ENCODE measurements at regions not wholly inside any gene's neighbourhood (a gene's known extent, or its start where the extent isn't known, plus 50 kb on each side); places are given as distances from the start of the nearest gene placed in this dataset.
"Not testable (repeated sequence)": the region's sequence is repeated elsewhere in the genome, so short reads cannot be mapped to it uniquely, and the experiment has no call there.

DNA sequence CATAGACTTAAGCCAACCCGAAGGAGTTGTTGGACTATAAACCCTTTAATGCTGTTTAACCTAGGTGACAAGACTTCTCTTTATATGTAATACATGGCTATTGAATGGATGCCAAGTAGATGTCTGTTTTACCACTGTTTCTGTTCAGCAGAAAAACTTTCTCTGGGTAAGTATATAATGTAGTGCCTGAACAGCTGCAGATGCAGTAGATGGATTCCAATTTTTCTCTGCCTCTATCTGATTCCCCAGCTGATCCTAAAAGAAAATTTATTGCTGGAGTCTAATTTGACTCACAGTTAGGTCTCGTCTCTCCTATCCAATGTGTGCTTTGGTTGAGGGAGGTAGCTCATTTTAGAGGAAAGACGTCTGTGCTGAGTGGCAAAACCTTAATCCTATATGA is 256.5 kb upstream of the CBLB start:
- Histone ChIP-seq H3K27me3 (ENCODE audit: control insufficient read depth, insufficient read depth, low read length) (no peaks in the 10 kb centered on the region), H3K4me3 (ENCODE audit: low read depth, low read length) (no peak overlapping the region), H3K36me3 (ENCODE audit: control insufficient read depth, insufficient read depth, low read length) (no peaks in the 10 kb centered on the region)

DNA sequence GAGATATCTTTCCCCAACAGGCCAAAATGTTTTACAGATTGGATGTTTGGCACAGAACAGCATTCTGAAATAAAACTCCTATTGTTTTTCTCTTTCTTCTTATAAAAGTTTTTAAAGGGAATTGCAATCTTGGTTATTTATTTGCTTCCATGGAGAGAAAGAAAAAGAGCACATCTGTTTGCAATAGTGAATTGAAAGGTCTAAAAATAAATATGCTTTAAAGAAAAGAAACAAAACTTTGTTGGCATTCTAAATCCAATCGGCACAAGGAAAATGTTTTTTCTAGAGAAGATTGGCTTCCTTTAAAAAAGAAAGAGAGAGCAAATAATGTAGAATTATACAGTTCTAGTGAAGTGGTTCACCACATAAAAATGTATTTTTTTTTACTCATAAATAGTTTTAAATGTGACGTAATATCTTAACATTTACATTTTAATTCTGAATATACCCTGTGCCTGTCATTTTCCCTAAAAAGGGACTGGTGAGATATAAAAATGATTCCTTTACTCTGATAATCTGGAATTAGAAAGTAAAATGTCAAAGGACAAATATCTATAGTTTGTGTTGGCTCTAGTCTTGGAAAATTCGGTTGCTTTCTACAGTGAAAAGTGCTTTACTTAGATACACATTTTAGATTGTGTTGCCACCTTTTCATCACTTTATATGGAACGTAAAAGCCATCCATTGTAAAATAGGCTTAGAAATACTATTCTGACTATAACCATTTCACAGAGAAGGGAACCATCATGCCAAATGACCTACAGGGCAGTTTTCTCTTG is 257.4 kb upstream of the CBLB start:
- Histone ChIP-seq H3K9me3 (ENCODE audit: control insufficient read depth, insufficient read depth, low read length) (no peaks in the 10 kb centered on the region), H3K27me3 (ENCODE audit: control insufficient read depth, insufficient read depth, low read length) (no peaks in the 10 kb centered on the region), H3K4me1 (ENCODE audit: control insufficient read depth, insufficient read depth, low read length) (no peaks in the 10 kb centered on the region), H3K4me3 (ENCODE audit: low read depth, low read length) (no peak overlapping the region), H3K36me3 (ENCODE audit: control insufficient read depth, insufficient read depth, low read length) (no peaks in the 10 kb centered on the region), H3K9ac (ENCODE audit: low read depth, low read length) (no peak overlapping the region)

More for the DNA sequence above, 256.5 kb upstream of the CBLB start:
- Histone ChIP-seq H3K9ac (ENCODE audit: low read depth, low read length) (no peak overlapping the region), H3K9me3 (ENCODE audit: control insufficient read depth, insufficient read depth, low read length) (no peaks in the 10 kb centered on the region), H3K4me1 (ENCODE audit: control insufficient read depth, insufficient read depth, low read length) (no peaks in the 10 kb centered on the region)

DNA sequence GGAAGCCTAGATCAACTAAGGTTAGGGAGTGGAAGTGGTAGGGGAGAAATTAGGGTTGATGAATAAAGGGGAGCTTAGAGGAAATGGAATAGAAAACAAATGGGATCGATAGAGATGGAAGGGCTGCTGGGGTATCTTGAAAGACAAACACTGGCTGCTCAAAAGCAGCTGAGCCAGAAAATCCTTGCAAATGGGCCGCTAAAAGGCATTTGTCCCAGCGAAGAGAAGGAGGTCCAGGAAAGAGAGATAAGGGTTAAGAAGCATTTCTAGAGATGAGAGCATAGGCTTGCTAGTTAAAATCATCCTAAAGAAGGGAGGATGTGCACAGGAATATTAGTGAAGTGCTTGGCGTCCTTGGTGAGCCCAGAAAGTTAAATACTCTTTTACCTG is 258.0 kb upstream of the CBLB start:
- H3K36me3 ChIP-seq (ENCODE audit: control insufficient read depth, insufficient read depth, low read length) = no peaks in the 10 kb centered on the region
- H3K4me1 ChIP-seq (ENCODE audit: control insufficient read depth, insufficient read depth, low read length) = no peaks in the 10 kb centered on the region
- H3K4me3 ChIP-seq (ENCODE audit: low read depth, low read length) = no peak overlapping the region
- no peaks in the 10 kb centered on the region for H3K27me3 ChIP-seq (ENCODE audit: control insufficient read depth, insufficient read depth, low read length)
- H3K9ac ChIP-seq (ENCODE audit: low read depth, low read length) = no peak overlapping the region
- H3K9me3 ChIP-seq (ENCODE audit: control insufficient read depth, insufficient read depth, low read length) = no peaks in the 10 kb centered on the region

DNA sequence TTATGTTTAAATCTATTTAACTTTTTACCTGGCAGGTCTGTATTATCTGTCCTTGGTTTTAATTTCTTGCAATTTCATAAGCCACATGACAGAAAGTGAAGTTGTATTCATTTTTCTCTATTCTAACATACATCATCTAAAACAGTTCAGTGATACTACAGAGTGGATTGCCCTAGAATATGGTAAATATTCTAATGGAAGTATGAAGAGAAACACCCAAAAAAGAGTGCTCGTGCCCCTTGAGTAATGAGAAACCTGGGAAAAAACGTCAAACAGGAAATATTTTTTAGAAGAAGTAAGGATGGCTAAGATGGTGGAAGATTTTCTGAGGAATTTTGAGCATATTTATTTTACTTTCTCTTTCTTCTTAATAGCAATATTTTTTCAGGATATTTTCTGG is 261.1 kb upstream of the CBLB start:
- H3K9ac ChIP-seq (ENCODE audit: low read depth, low read length) = no peak overlapping the region
- H3K9me3 ChIP-seq (ENCODE audit: control insufficient read depth, insufficient read depth, low read length) = no peaks in the 10 kb centered on the region
- H3K4me3 ChIP-seq (ENCODE audit: low read depth, low read length) = no peak overlapping the region
- H3K4me1 ChIP-seq (ENCODE audit: control insufficient read depth, insufficient read depth, low read length) = no peaks in the 10 kb centered on the region
- H3K36me3 ChIP-seq (ENCODE audit: control insufficient read depth, insufficient read depth, low read length) = no peaks in the 10 kb centered on the region
- no peaks in the 10 kb centered on the region for H3K27me3 ChIP-seq (ENCODE audit: control insufficient read depth, insufficient read depth, low read length)

DNA sequence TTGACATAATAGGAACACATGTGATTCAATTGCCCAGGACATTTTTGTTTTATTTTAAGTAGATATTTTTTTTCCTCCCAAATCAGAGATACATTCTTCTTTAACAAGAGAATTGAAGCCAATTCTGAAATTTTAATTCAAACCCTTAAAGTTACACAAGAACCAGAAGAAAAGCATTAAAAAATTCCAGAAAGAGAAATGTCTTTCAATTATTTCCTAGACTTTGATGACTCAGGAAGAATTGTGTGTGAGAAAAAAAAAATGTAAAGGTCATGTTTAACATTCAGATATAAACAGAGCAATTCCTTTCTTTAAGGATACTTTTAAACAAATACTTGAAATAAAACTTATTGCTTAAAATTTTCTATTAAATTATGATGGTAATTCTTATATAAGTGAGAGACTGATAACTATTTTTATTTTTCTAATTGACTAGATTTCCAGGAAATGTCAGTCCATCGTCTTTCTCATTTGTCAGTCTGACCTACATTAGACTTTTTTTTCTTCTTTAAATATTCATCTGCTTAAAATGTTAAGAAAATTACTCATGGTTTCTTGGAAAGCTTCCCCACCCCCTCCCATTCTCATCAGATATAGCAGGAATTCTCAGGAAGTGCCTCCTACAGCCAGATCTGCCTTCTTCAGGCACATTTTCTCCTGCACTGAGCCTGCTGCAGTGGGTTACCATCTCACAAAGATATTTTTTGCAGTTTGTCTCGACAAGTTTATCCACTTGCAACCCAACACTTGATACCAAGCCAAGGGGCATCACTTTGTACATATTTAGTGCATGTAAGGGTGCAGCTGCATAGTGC is 261.8 kb upstream of the CBLB start:
- H3K4me3 ChIP-seq (ENCODE audit: low read depth, low read length) = no peak overlapping the region
- H3K4me1 ChIP-seq (ENCODE audit: control insufficient read depth, insufficient read depth, low read length) = no peaks in the 10 kb centered on the region
- H3K9me3 ChIP-seq (ENCODE audit: control insufficient read depth, insufficient read depth, low read length) = no peaks in the 10 kb centered on the region
- no peak overlapping the region for H3K9ac ChIP-seq (ENCODE audit: low read depth, low read length)
- no peaks in the 10 kb centered on the region for H3K27me3 ChIP-seq (ENCODE audit: control insufficient read depth, insufficient read depth, low read length)
- no peaks in the 10 kb centered on the region for H3K36me3 ChIP-seq (ENCODE audit: control insufficient read depth, insufficient read depth, low read length)

DNA sequence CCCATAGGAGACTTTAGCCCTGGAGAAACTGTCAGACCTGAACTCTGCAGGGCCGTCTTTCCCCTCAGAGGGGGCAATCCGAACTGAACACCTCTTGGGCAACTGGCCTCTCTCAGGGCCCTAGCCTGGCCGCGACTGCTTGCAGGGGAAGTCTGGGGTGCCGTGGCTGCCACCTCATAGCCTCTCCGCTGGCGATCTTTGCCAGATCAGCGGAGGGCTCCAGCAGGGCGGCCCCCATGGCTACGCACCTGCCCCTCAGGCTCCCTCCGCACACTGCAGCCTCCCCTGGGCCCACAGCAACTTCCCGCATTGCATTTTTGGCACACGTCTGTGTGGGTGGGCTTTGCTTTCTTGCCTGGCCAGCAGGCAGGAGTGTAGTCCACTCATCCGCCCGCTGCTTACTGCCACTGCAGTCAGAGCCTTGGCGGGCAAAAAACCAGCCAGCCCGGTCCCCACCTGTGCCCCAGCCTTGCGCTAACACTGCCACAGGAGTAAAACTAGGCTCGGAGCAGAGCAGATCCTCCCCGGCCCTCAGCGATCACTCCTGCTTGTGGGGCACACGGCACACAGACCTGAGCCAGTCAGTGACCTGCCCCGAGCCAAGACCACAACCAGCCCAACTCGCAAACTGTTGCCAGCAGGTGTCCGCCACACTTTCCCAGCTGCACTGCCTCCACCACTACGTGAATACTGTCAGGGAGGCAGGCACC is 266.8 kb upstream of the CBLB start:
- Histone ChIP-seq H3K4me3 (ENCODE audit: low read depth, low read length) (no peak overlapping the region), H3K9ac (ENCODE audit: low read depth, low read length) (no peak overlapping the region), H3K36me3 (ENCODE audit: control insufficient read depth, insufficient read depth, low read length) (no peaks in the 10 kb centered on the region), H3K9me3 (ENCODE audit: control insufficient read depth, insufficient read depth, low read length) (no peaks in the 10 kb centered on the region), H3K27me3 (ENCODE audit: control insufficient read depth, insufficient read depth, low read length) (no peaks in the 10 kb centered on the region), H3K4me1 (ENCODE audit: control insufficient read depth, insufficient read depth, low read length) (no peaks in the 10 kb centered on the region)

DNA sequence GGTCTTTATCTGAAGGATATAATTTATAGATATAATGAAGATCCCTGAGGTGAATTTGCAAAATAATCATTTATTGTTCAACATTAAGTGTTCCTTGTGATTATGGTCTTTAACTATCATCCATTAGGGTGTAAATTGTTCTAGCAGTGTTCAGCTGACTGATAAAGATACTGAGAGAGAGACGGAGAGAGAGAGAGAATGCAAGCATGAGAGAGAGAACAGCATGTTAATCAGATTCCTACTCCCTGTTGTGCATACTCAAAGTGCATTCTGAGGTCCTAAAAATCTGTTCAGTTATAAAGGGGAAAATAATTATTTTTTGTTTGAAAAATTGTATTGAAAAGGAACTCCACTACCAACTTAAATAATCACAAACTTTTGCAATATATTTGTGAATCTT is 271.0 kb upstream of the CBLB start:
- H3K4me3 ChIP-seq (ENCODE audit: low read depth, low read length) = no peak overlapping the region
- H3K9me3 ChIP-seq (ENCODE audit: control insufficient read depth, insufficient read depth, low read length) = no peaks in the 10 kb centered on the region
- no peaks in the 10 kb centered on the region for H3K27me3 ChIP-seq (ENCODE audit: control insufficient read depth, insufficient read depth, low read length)
- no peaks in the 10 kb centered on the region for H3K36me3 ChIP-seq (ENCODE audit: control insufficient read depth, insufficient read depth, low read length)
- no peak overlapping the region for H3K9ac ChIP-seq (ENCODE audit: low read depth, low read length)
- no peaks in the 10 kb centered on the region for H3K4me1 ChIP-seq (ENCODE audit: control insufficient read depth, insufficient read depth, low read length)

DNA sequence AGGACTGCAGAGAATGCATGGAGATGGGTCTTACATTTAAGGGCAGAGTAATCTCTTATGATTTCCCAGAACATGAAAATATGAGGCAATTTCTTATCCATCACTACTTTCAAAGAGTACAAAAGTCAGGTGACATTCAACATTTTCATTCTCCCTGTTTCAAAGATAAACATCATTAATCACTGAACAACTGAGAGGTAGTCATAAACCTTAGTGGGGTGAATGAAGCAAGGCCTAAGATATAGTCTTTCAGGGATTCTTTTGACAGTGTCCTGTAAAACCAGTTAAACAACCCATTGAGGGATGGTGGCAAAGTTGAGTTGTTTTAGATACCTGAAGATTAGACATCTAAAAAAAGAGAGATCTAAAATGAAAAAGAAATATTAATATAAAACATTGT is 271.6 kb upstream of the CBLB start:
- Histone ChIP-seq H3K27me3 (ENCODE audit: control insufficient read depth, insufficient read depth, low read length) (no peaks in the 10 kb centered on the region), H3K4me3 (ENCODE audit: low read depth, low read length) (no peak overlapping the region), H3K9ac (ENCODE audit: low read depth, low read length) (no peak overlapping the region), H3K9me3 (ENCODE audit: control insufficient read depth, insufficient read depth, low read length) (no peaks in the 10 kb centered on the region), H3K36me3 (ENCODE audit: control insufficient read depth, insufficient read depth, low read length) (no peaks in the 10 kb centered on the region), H3K4me1 (ENCODE audit: control insufficient read depth, insufficient read depth, low read length) (no peaks in the 10 kb centered on the region)

DNA sequence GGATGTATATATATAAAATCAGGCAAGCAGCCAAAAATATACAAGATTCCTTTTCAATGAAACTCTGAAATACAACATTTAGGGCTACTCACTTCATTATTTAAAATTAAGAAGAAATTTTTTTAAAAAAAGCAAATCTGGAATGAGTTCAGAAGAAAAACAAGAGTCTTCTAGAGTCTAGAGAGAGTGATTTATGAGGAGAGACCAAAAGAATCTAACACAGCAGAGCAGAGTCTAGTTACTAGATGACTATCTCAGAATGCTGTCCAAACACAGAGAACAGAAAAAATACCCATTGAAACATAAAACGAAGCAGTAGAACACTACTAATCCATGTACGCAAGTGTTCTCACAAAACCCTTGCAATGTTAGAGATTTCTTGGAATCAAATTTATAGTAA is 275.2 kb upstream of the CBLB start:
- Histone ChIP-seq H3K4me3 (ENCODE audit: low read depth, low read length) (no peak overlapping the region), H3K36me3 (ENCODE audit: control insufficient read depth, insufficient read depth, low read length) (no peaks in the 10 kb centered on the region), H3K27me3 (ENCODE audit: control insufficient read depth, insufficient read depth, low read length) (no peaks in the 10 kb centered on the region), H3K9me3 (ENCODE audit: control insufficient read depth, insufficient read depth, low read length) (no peaks in the 10 kb centered on the region), H3K4me1 (ENCODE audit: control insufficient read depth, insufficient read depth, low read length) (no peaks in the 10 kb centered on the region), H3K9ac (ENCODE audit: low read depth, low read length) (no peak overlapping the region)

DNA sequence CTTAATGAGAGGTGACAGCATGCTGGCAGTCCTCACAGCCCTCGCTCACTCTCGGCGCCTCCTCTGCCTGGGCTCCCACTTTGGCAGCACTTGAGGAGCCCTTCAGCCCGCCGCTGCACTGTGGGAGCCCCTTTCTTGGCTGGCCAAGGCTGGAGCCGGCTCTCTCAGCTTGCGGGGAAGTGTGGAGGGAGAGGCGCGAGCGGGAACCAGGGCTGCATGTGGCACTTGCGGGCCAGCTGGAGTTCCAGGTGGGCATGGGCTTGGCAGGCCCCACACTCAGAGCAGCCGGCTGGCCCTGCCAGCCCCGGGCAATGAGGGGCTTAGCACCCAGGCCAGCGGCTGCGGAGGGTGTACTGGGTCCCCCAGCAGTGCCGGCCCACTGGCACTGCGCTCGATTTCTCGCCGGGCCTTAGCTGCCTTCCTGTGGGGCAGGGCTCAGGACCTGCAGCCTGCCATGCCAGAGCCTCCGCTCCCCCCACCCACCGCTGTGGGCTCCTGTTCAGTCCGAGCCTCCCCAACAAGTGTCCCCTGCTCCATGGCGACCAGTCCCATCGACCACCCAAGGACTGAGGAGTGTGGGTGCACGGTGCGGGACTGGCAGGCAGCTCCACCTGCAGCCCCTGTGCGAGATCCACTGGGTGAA is 279.7 kb upstream of the CBLB start:
- H3K9me3 ChIP-seq (ENCODE audit: control insufficient read depth, insufficient read depth, low read length); H3K27me3 ChIP-seq (ENCODE audit: control insufficient read depth, insufficient read depth, low read length); H3K9ac ChIP-seq (ENCODE audit: low read depth, low read length); H3K4me3 ChIP-seq (ENCODE audit: low read depth, low read length); H3K36me3 ChIP-seq (ENCODE audit: control insufficient read depth, insufficient read depth, low read length); H3K4me1 ChIP-seq (ENCODE audit: control insufficient read depth, insufficient read depth, low read length): not testable (repeated sequence)

DNA sequence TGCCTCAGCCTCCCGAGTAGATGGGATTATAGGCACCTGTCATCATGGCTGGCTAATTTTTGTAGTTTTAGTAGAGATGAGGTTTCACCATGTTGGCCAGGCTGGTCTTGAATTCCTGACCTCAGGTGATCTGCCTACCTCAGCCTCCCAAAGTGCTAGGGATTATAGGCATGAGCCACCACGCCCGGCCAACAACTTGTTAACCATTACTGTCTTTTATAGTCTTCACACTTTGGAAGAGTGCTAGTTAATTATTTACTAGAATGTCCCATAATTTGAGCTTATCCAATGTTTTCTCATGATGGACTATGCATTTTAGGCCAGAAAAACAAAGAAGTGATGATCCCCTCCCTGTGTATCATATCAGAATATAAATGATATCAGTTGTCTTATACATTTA is 288.6 kb upstream of the CBLB start:
- Histone ChIP-seq H3K4me1 (ENCODE audit: control insufficient read depth, insufficient read depth, low read length) (no peaks in the 10 kb centered on the region), H3K27me3 (ENCODE audit: control insufficient read depth, insufficient read depth, low read length) (no peaks in the 10 kb centered on the region), H3K4me3 (ENCODE audit: low read depth, low read length) (no peak overlapping the region), H3K9me3 (ENCODE audit: control insufficient read depth, insufficient read depth, low read length) (no peaks in the 10 kb centered on the region), H3K36me3 (ENCODE audit: control insufficient read depth, insufficient read depth, low read length) (no peaks in the 10 kb centered on the region), H3K9ac (ENCODE audit: low read depth, low read length) (no peak overlapping the region)

Data from iPS-15b (cell line).